HCT116 (cell line): ENCODE measurements at regions not wholly inside any gene's neighbourhood (a gene's known extent, or its start where the extent isn't known, plus 50 kb on each side); places are given as distances from the start of the nearest gene placed in this dataset.

Source experiments
- ATAC-seq: fragments of 200-7000 bp; cut with Tn5 transposase; 2 replicates; pipeline ENCODE4 v1.9.1; 2020; ENCODE audit warnings: mild to moderate bottlenecking, moderate library complexity
- BruUV-seq: library from RNA; stranded (reverse); fragments of 400-500 nt; replicated peaks from 2 replicates; lab custom pipeline; 2021; lab: Mats Ljungman, UMichigan
- CTCF ChIA-PET: fragments of 300-600 bp; sonication (Branson Sonifier 250); formaldehyde crosslinking; loops from one replicate; lab custom pipeline; 2021; ENCODE audit warnings: antibody characterized with exemption; lab: Charles Lee
- POLR2A ChIA-PET: fragments of 300-600, 350-600 bp; sonication (Branson Sonifier 250); formaldehyde crosslinking; loops from one replicate; lab custom pipeline; 2021; ENCODE audit warnings: antibody characterized with exemption; lab: Charles Lee
- RAD21 ChIA-PET, 2 experiments: fragments of 300-600 bp; sonication (Branson Sonifier 250); formaldehyde crosslinking; loops; one replicate each; lab custom pipeline; 2023; ENCODE audit warnings: low total read pairs in 2 of 2; ENCODE audit not compliant: uncharacterized antibody in 2 of 2, unreplicated experiment in 2 of 2, low non-redundant PET in 1 of 2; lab: Charles Lee
- DNase-seq: peaks from one replicate; pipeline ENCODE4 v3.0.0-alpha.2; 2010; ENCODE audit warnings: low read depth, low spot score
- H2AFZ ChIP-seq: fragments of 200-600 bp; shearing (Covaris generic), sonication (generic); 2 replicates; pipeline ENCODE4 v1.6.1; 2017; ENCODE audit warnings: low read depth, mixed run types, mixed read lengths, antibody characterized with exemption, low read length; ENCODE audit not compliant: poor library complexity, severe bottlenecking
- H3K27ac ChIP-seq: 2 replicates; pipeline ENCODE4 v1.5.1; 2012; ENCODE audit warnings: low read depth, low read length
- H3K27me3 ChIP-seq: fragments of 200-600 bp; sonication (generic); 2 replicates; pipeline ENCODE4 v1.6.1; 2016; ENCODE audit warnings: mixed run types, low read length, mixed read lengths; ENCODE audit not compliant: insufficient read depth
- H3K36me3 ChIP-seq, 2 experiments: fragments of 200-500 bp in 1 of 2; fragments of 200-600 bp in 1 of 2; sonication (Bioruptor generic) in 1 of 2; sonication (generic) in 1 of 2; 2 replicates each; pipeline versions ENCODE4 v1.5.1 to v1.6.1; 2014 to 2016; ENCODE audit warnings: low read length in 2 of 2, inconsistent platforms in 1 of 2, mixed read lengths in 1 of 2, mixed run types in 1 of 2; ENCODE audit not compliant: insufficient read depth in 2 of 2, control insufficient read depth in 1 of 2
- H3K4me1 ChIP-seq, 2 experiments: fragments of 200-600 bp in 1 of 2; sonication (generic) in 1 of 2; 2 replicates each; pipeline versions ENCODE4 v1.5.1 to v1.6.1; 2012 to 2017; ENCODE audit warnings: low read length in 2 of 2, inconsistent platforms in 1 of 2, mild to moderate bottlenecking in 1 of 2, mixed read lengths in 1 of 2, mixed run types in 1 of 2, moderate library complexity in 1 of 2; ENCODE audit not compliant: insufficient read depth in 2 of 2, control insufficient read depth in 1 of 2
- H3K4me2 ChIP-seq: fragments of 200-600 bp; sonication (generic); 2 replicates; pipeline ENCODE4 v1.6.1; 2017; ENCODE audit warnings: mixed run types, low read length, mixed read lengths
- H3K4me3 ChIP-seq, 2 experiments: fragments of 200-600 bp in 1 of 2; sonication (generic) in 1 of 2; replicated peaks in 1 of 2; 2 replicates each; pipeline ENCODE4 v1.5.1; 2011 to 2016; ENCODE audit warnings: low read length in 2 of 2, control low read depth in 1 of 2, low read depth in 1 of 2, mild to moderate bottlenecking in 1 of 2, mixed read lengths in 1 of 2, mixed run types in 1 of 2
- H3K79me2 ChIP-seq: fragments of 200-600 bp; sonication (generic); 2 replicates; pipeline ENCODE4 v1.6.1; 2017; ENCODE audit warnings: mild to moderate bottlenecking, mixed run types, low read length, moderate library complexity, mixed read lengths; ENCODE audit not compliant: insufficient read depth
- H3K9ac ChIP-seq: fragments of 200-600 bp; sonication (generic); 2 replicates; pipeline ENCODE4 v1.6.1; 2016; ENCODE audit warnings: low read length, mixed read lengths
- H3K9me2 ChIP-seq: fragments of 200-600 bp; sonication (generic), shearing (Covaris generic); 2 replicates; pipeline ENCODE4 v1.6.1; 2017; ENCODE audit warnings: mixed run types, mild to moderate bottlenecking, moderate library complexity; ENCODE audit not compliant: insufficient read depth
- H3K9me3 ChIP-seq, 2 experiments: fragments of 200-500 bp in 1 of 2; fragments of 200-600 bp in 1 of 2; sonication (Bioruptor generic) in 1 of 2; sonication (generic) in 1 of 2; 2 replicates each; pipeline ENCODE4 v1.6.1; 2014 to 2017; ENCODE audit warnings: low read length in 2 of 2, mixed read lengths in 2 of 2, inconsistent platforms in 1 of 2, low read depth in 1 of 2, mild to moderate bottlenecking in 1 of 2, mixed run types in 1 of 2, moderate library complexity in 1 of 2; ENCODE audit not compliant: control insufficient read depth in 1 of 2, insufficient read depth in 1 of 2
- H4K20me1 ChIP-seq: fragments of 200-600 bp; sonication (generic), shearing (Covaris generic); 2 replicates; pipeline ENCODE4 v1.6.1; 2017; ENCODE audit warnings: mixed run types, mild to moderate bottlenecking, moderate library complexity; ENCODE audit not compliant: insufficient read depth
- ELF1 ChIP-seq: IDR thresholded peaks from 2 replicates; pipeline ENCODE4 v1.6.1; 2012; ENCODE audit warnings: low read depth, borderline replicate concordance
- FOSL1 ChIP-seq: IDR thresholded peaks from 2 replicates; pipeline ENCODE4 v1.6.1; 2012; ENCODE audit warnings: low read depth
- REST ChIP-seq: IDR thresholded peaks from 2 replicates; pipeline ENCODE4 v1.6.1; 2012; ENCODE audit warnings: low read depth
- ZNF274 ChIP-seq: fragments of 200-500 bp; sonication (Bioruptor generic); IDR thresholded peaks from 2 replicates; pipeline ENCODE4 v1.6.1; 2014; ENCODE audit warnings: mild to moderate bottlenecking, low read depth, low read length, inconsistent platforms
- intact Hi-C: fragments of 100-400 bp; cut with micrococcal nuclease; formaldehyde crosslinking; loops from 2 replicates; pipeline ENCODE4 v1.10.0; 2022

- Histone ChIP-seq H3K27ac (no peak overlapping the region), H3K9me2 (no peaks in the 10 kb centered on the region), H3K4me2 (no peak overlapping the region), H2AFZ (no peak overlapping the region), H3K9me3 (no peaks in the 10 kb centered on the region), H3K4me3 (no peak overlapping the region), H4K20me1 (no peaks in the 10 kb centered on the region), H3K79me2 (no peaks in the 10 kb centered on the region), H3K9ac (no peak overlapping the region), H3K27me3 (0 out of 2 replicates have a peak, but pooled peaks cover 2% of the 10 kb centered on the region), H3K4me1 (no peaks in the 10 kb centered on the region), H3K36me3 (no peaks in the 10 kb centered on the region)
- CTCF ChIA-PET: no interaction called here
- intact Hi-C loops: no loop called here
- RAD21 ChIA-PET: no interaction called here
- ATAC-seq (no peak), DNase-seq (no peak)
- no peak for TF ChIP-seq FOSL1
- no peak for TF ChIP-seq ZNF274
- TF ChIP-seq ELF1: no peak
- no TSS peak for BruUV-seq
- POLR2A ChIA-PET: no interaction called here
These were observed 643.2 kb upstream of the RAB6C start for GRCh38 chr2:129336276-129336675.

- H4K20me1 ChIP-seq: no peaks in the 10 kb centered on the region
- ChIA-PET POLR2A (no interaction called here), RAD21 (no interaction called here), CTCF (no interaction called here)
- H3K27me3 ChIP-seq: 0 out of 2 replicates have a peak, but pooled peaks cover 2% of the 10 kb centered on the region
- no peaks in the 10 kb centered on the region for H3K9me2 ChIP-seq
- intact Hi-C loops: no loop called here
- no peaks in the 10 kb centered on the region for H3K36me3 ChIP-seq
- no peak overlapping the region for H3K9ac ChIP-seq
- no peak overlapping the region for H3K27ac ChIP-seq
- no peak overlapping the region for H3K4me2 ChIP-seq
- H3K4me3 ChIP-seq: no peak overlapping the region
- no TSS peak for BruUV-seq
- no peaks in the 10 kb centered on the region for H3K79me2 ChIP-seq
- H2AFZ ChIP-seq: no peak overlapping the region
- DNase-seq (no peak), ATAC-seq (no peak)
- H3K9me3 ChIP-seq: no peaks in the 10 kb centered on the region
- no peak for TF ChIP-seq FOSL1
- TF ChIP-seq REST: no peak
- no peaks in the 10 kb centered on the region for H3K4me1 ChIP-seq
These were observed 642.4 kb upstream of the RAB6C start for GRCh38 chr2:129337076-129337475.
